Activated CD8-positive, alpha-beta memory T cell treated with anti-CD3 and anti-CD28 coated beads, Interleukin-2, amount 50 U/mL, for 24 hours (primary cell): ENCODE measurements at regions not wholly inside any gene's neighbourhood (a gene's known extent, or its start where the extent isn't known, plus 50 kb on each side); places are given as distances from the start of the nearest gene placed in this dataset.
"Not testable (repeated sequence)": the region's sequence is repeated elsewhere in the genome, so short reads cannot be mapped to it uniquely, and the experiment has no call there.

ENCODE experiments used
- DNase-seq: peaks from one replicate; pipeline ENCODE4 v3.0.0-alpha.2; 2020; ENCODE audit errors: extremely low read depth

DNA sequence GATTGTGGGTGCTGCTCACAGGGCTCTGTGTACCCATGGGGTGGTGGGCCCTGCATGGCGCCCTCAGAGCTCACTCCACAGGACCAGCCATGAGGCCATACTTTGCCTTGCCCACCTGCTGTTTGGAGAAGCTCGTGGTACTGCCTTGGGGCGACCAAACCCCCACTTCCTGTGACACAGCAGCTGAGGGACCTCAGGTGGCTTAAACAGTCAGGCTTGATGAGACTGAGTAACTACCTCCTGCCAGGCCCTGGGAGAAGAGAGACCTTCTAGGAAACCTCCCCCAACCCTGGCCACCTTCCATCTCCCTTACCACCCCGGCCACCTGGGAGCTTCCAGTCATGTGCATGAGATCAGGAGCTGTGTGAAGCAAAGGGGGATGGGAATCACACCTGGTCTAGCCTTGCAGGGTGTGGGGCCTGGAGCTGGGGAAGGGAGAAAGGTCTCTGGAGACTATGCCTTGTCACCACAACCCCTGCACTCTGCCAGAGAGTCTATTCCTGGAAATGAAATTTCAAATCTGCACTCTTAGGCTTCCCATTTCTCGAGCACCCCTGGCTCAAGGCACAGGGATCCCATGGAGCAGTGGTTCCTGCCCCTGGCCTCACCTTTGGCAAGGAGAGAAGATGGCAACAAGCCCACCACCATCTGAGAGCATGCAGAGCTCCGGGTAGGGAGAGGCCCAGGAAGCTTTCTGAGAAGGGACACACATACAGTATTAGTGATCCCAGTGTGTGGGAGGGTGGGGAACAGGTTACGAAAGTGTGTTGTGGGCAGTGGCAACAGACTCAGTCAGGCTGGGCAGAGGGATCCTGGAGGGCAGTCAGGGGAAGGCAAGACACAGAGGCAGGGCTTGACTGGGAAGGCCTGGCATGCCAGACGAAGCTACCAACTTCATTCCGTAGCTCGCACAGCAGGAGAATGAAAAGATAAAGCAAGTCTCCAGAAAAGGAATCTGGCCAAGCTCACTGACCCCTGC is 125.0 kb downstream of the URI1 start:
- no peak for DNase-seq

GRCh38 chr19:30067956-30068506 is 126.0 kb downstream of the URI1 start:
- DNase-seq = not testable (repeated sequence)

DNA sequence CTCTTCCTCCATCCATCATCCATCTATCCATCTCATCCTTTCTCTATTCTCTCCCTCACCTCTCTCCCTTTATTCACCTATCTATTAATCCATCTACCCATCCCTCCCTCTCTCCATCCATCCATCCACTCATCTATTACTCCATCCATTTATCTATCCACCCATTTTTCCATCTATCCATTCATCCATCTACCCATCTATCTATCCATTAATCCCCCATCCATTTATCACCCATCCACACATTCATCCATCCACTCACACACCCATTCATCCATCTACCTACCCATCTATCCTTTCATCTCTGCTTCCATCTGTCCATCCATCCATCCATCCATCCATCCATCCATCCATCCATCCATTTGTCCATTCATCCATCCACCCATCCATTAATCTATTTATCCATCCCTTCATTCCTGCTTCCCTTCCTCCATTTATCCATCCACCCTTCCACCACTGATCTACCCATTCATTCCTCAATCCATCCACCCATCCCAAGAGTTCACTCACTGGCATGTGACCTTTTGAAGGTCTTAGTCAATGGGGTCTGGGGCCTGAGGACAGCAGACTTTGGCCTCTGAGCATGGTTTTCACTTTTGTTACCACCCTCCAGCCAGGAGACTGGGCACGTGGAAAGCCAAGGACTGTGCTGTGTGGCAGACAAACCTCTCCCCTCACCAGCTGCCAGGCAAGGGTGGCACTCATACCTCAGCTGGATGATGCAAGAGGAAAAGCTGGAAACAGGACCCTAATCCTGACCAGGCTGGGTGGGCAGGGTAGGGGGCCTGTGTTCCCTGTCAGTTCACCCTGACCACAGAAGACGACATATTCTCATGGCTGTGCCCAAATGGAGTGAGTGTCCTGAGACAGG is 126.7 kb downstream of the URI1 start:
- no peak for DNase-seq

DNA sequence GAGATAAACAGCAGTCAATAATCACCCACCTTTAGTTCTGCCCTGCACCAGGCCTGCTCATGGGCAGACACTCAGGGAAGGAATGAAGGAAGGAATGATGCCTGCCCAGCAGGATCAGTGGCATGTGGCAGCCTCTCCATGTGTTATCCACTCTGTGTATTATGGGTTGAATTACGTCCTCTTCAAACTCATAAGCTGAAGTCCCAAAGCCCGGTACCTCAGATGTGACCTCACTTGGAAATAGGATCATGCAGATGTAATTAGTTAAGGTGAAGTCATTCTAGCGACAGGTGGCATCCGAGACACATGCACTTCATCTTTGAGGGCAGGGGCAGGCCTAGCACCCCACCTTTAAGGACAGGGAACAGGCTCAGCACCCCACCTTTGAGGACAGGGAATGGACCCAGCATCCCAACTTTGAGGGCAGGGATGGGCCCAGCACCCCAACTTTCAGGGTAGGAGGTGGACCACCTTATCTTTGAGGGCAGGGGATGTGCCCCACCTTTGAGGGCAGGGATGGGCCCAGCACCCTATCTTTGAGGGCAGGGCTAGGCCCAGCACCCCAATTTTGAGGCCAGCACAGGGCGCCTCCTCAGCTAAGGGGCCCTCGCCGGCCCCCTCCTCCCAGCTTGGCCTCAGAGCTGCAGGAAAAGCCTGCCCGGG is 127.6 kb downstream of the URI1 start:
- DNase-seq = no peak

DNA sequence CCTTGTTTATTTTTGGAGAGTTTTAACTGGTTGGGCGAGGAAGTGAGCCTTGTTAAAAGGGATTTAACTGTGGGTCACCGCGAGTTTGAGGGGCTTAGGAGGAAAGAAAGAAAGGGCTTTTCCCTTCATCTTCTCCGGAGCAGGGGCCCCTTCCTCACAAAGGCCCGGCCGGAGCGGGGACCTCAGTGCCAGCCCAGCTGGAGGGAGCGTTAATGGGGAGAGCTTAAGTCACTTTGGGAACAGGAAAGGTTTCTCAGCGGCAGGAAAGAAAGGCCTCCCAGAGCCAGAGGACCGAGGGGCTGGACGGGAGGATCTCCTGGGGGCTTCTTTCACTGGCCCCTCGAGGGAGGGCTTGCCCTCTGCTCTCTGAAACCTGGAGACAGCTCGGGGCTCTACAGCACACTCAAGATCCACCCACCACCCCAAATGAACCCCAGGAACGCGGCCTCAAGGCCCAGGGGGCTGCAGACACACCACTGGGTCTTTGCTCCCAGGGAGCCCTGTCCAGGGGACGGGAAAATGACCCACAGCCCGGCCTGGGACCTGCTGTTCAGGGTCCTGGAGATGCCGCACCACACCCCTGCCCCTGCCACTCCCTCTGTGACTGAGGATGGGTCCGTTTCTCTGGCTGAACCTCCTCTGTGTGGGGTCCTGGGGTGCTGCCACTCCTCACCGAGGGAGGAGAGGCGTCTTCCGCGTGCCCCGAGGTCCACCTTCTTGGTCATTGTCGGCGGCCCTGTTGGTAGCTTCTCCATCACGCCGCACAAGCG is 128.3 kb downstream of the URI1 start:
- no peak for DNase-seq

DNA sequence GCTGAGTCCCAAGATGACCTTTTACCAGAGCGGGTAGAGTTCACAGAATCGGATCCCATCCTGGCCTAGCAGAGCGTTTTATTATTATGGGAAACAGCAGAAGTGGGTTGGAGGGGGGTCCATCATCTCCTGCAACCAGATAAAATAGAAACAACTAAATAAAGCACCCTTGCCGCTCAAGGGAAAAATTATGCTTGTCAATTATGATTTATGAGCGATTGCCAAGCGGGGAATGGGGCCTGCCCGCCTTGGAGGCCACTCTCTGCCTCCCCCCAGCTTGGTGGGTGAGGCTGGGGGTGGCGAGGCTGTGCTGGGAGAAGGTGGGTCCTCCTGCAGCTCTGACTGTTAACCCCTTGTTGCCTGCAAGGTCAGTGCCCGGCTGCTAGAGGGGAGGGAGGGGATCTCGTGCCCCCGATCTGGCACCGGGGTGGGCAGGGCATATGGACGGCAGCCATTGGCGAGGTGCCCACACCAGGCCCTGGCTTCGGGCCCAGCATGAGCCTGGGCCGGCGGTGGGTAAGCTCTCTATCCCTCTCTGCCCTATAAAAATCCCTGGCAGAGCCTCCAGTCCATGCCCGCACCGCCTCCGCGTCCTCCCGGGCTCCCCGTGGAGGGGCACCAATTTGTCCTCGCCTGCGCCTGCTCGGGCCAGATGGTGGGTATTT is 129.1 kb downstream of the URI1 start:
- DNase-seq = no peak

DNA sequence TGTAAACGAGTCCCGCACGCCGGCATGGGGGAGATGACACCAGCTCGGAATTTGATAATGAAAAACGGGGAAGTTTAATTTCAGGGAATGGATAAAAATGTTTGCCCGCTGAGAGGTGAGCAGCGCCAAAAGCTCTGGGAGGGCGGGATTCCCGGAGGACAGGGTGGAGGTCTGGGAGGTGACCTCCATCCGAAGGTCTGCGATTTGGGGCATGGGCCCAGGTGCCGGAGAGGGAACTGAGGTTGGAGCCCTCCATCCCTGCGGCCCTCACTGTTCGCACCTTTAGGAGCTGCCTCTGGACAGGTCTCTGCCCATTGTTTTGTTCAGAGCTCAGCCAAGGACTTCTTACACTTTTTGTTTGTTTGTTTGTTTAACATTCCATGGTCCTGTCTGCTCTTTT is 129.8 kb downstream of the URI1 start:
- no peak for DNase-seq

DNA sequence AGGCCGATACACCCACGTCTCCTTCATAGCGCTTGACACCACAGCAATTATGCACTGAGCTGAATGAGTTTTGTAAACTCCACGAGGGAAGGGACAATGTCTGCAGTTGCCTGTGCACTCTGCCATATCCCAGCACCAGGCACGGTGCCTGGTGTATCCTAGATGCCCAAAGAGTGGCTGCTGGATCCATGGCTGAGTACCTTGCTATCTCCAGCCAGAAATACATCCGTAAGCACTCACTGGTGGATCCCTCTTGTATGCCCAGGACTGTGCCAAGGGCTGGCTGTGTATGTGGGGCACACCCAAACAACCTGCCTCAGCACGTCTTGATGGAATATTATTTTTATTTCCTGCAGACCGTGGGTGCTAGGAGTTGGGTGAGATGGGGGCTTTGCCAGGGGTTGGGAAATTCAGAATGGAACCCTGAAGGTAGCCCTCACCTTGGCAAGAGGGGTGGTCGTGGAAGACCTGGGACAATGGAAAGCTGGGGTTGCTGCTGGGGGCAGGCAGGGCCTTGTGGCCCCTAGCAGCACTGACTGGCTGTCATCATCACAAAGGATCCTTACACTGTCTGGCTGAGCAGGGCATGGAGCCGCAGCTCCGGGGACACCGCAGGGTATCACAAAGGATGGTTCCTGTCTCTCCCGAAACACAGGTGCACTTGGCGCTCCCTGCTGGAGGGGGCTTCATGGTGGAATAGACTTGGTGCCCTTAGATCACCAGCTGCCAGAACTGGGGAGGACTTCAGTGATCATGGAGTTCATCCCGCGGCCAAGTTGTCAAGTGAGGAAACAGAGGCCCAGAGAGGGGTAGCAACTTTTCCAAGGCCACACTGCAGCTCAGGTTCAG is 131.3 kb downstream of the URI1 start:
- no peak for DNase-seq

DNA sequence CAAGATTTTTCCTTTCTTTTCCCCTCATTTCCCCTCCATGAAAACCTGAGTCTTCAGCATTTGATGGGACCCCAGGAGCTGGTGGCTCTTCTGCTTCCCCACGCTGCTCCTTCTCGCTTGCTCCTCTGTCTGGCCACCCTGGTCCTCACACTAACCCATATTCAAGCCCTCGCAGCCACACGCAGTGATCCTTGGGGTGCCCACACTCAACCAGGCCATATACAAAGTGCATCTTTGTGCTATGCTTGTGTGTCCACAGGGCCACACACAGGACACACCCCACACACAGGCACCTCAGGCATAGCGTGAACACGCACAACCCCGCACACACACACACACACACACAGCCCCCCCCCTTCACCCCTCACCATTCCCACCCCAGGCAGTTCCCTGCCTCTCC is 132.1 kb downstream of the URI1 start:
- no peak for DNase-seq

- DNase-seq = no peak
Observed at GRCh38 chr19:30074741-30075715, 133.0 kb downstream of the URI1 start.

DNA sequence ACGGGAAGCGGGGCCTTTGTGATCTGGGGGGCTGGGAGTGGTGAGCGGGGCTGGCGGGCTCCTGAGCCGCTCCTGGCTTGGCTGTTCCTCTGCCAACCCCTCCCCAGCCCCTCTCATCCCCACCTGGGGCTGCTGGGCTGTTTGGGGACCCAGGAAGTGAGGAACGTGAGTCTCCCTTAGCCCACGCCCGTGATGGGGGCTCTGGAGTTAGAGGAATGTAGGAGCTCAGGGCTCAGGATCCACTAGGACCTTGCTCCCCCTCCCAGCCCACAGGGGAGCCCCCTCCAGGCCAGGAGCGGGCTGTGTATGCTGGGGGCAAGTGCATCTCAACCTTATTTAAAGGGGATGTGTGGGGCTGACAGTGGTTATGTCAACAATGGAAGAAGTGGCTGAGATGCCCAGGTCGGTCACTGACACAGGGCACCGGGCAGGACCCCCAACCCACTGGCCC is 134.1 kb downstream of the URI1 start:
- no peak for DNase-seq

GRCh38 chr19:30076751-30077670 is 135.0 kb downstream of the URI1 start:
- DNase-seq = no peak

GRCh38 chr19:30077851-30078355 is 135.9 kb downstream of the URI1 start:
- no peak for DNase-seq

- no peak for DNase-seq
Observed at GRCh38 chr19:30078381-30078910, 136.4 kb downstream of the URI1 start.

DNA sequence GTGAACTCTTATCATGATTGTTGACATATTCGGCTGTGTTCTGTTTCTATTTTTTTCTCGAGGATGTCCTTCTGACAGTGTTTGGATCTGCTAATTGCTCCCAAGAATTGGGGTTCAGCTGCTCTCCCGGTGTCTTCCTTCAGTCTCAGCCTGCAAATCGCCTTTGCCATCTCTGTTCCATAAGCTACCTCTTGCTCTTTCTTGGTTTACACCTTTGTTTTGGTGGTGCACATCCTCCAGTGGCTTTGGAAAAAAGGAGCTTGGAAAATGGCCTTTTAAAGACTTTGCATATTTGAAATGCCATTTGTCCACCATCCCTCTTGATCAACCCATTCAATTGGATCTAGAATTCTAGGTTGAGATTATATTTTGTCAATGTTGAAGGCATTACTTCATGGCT is 137.2 kb downstream of the URI1 start:
- DNase-seq = no peak

- no peak for DNase-seq
Observed at GRCh38 chr19:30082168-30082567, 140.1 kb downstream of the URI1 start.

DNA sequence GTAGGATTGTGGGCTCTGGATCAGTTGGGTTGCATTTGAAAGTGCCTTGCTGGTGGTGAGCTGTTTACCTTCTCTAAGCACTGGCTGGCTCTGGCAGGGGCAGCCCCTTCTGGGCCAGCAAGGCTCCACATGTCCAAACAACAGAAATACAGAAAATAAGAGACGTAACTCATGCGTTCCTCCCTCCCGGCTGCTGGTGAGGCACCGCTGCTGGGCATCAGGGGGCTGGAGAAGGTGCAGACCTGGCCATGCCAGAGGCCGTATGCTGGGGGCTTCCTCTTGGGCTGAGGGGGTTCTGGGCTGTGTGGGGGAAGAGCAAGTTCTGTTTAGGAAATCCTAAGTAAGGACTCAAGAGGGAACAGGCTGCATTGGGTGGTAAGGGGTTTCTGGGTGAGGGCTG is 140.6 kb downstream of the URI1 start:
- DNase-seq = no peak
